ENCODE measurements at regions not wholly inside any gene's neighbourhood (a gene's known extent, or its start where the extent isn't known, plus 50 kb on each side); places are given as distances from the start of the nearest gene placed in this dataset.

DNA sequence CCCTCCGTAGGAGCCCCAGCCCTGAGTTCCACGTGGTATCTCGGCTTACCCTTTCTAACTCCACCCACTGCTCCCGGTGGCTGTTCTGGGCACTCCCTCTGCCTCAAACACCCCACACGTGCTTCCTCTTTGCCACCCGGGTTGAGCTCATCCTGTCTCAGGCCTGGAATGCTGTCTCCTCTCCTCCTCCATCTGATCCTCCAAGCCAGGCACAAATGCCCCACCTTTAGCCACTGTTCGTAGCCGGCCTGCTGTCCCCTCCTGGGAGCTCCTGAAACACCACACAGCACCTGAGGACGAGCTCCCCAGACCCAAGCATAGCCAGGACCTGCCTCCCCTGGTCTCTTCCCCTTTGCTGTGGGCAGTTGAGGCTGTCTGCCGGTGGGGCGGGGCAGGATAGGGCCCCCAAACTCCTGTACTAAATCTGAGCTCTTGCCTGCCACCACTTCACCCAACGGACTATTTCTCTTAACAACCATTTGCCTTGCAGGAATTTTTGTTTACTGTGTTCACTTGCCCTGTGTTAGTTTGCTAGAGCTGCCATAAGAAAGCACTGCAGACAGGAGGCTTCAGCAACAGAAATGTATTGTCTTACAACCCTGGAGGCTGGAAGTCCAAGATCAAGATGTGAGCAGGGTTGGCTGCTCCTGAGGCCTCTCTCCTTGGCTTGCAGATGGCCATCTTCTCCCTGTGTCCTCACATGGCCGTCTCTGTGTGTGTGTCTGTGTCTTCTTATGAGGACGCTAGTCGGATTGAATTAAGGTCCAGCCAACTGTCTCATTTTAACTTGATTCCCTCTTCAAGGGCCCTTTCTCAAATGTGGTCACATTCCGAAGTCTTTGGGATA lies 58.3 kb upstream of the SHH start:
- H3K27me3 ChIP-seq = no peaks in the 10 kb centered on the region
- H3K9me3 ChIP-seq = no peaks in the 10 kb centered on the region
- DNase-seq = no peak
- H3K36me3 ChIP-seq = no peaks in the 10 kb centered on the region
- no peak overlapping the region for H3K4me3 ChIP-seq

DNA sequence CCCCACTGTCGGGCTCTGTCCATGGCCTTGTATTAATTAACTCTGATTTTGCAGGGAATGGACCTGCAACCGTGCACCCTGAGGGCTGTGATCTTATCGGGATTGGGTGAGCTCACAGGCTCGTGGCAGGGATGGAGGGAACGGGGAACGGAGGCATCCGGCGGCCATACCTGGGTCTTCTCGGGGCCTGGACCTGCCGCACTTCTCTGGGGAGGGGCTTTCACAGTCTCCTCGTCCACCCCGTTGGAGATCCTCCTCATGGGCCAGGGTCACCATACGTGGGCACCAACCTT lies 57.5 kb upstream of the SHH start:
- Histone ChIP-seq H3K36me3 (no peaks in the 10 kb centered on the region), H3K9me3 (no peaks in the 10 kb centered on the region), H3K4me3 (no peak overlapping the region), H3K27me3 (no peaks in the 10 kb centered on the region)
- DNase-seq = no peak

DNA sequence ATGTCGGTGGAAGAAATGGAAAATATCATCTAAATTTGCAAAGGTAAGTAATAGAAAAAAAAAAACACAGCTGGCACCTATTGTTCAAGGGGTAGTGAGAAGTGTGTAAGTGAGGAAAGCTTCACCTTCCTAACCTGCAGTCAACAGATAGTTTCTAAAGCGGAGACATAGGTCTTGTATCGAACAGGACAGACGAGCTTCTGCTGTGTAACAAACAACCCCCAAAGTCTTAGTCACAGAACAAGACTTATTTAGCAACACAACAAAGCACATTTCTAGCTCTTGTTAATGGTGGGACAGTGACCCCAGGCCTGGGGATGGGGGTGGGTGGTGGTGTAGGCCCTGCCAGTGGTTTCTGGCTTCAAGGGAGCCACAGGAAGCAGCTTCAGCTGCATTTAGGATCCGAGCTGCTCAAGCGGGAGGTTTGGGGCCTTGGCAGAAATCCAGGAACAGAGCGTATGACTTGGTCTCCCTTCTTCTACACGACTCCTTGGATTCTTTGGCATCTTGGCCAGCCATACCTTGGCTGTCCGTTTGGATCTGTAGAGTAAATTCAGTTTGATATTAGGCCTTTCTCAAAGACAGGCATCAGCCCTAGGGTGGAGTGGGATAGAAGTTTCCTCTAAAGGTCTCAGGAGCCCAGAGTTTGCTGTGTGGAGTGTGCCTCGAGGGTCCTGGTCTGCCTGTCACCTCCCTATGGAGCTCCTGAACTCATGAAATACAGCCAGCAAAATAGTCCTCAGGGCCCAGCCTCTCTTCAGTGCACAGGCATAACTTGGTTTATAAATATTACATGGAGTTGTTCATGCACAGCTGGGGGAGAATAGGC lies 56.9 kb upstream of the SHH start:
- DNase-seq = no peak
- Histone ChIP-seq H3K9me3 (no peaks in the 10 kb centered on the region), H3K4me3 (no peak overlapping the region), H3K36me3 (no peaks in the 10 kb centered on the region), H3K27me3 (no peaks in the 10 kb centered on the region)

DNA sequence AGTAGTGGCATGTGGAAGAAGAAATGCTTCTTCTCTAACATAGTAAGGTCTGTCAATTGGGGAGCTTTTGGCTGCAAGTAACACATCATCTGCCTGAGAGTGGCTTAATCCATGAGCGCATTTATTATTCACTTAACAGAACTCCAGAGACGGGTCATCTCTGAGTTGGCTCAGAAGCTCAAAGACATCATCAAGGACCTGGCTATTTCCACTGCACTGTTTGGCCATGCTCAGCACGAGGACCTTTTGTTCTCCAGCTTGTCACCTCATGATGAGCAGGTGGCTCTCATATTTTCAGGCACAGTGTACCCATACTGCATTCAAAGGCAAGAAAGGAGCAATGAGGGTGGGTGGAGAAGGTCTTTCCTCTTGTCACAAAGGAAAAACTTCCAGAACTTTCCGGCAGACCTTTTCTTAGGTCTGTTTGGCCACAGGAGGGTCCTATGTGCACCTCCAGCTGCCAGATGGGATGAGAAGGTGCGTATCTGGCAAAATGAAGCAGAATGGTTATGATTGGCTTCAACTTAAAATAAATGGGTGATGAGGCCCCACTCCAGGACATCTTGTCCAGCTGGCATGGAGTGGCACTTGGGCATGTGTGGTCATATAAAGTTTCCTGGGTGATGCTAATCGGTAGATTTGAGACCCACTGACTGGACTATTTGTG lies 55.6 kb upstream of the SHH start:
- Histone ChIP-seq H3K9me3 (no peaks in the 10 kb centered on the region), H3K27me3 (no peaks in the 10 kb centered on the region), H3K36me3 (no peaks in the 10 kb centered on the region), H3K4me3 (no peak overlapping the region)
- no peak for DNase-seq

DNA sequence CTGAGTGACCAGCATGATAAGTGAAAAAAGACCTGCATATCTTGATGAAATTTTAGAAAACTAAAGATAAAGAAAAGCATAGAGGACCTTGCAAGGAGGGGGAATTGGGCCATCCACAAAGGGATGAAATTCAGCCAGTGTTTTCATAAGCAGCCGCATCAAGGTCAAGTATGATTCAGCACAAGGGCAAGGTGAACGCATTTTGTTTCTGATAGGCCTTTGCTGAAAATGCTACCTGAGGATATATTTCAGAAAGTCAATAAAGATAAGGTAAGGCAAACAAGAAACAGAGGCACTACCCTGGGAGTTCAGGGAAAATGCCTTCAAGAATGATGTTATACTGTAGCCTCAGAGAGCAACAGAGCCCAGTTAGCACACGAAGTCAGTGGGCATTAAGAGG lies 55.0 kb upstream of the SHH start:
- no peak for DNase-seq
- Histone ChIP-seq H3K36me3 (no peaks in the 10 kb centered on the region), H3K4me3 (no peak overlapping the region), H3K9me3 (no peaks in the 10 kb centered on the region), H3K27me3 (no peaks in the 10 kb centered on the region)

DNA sequence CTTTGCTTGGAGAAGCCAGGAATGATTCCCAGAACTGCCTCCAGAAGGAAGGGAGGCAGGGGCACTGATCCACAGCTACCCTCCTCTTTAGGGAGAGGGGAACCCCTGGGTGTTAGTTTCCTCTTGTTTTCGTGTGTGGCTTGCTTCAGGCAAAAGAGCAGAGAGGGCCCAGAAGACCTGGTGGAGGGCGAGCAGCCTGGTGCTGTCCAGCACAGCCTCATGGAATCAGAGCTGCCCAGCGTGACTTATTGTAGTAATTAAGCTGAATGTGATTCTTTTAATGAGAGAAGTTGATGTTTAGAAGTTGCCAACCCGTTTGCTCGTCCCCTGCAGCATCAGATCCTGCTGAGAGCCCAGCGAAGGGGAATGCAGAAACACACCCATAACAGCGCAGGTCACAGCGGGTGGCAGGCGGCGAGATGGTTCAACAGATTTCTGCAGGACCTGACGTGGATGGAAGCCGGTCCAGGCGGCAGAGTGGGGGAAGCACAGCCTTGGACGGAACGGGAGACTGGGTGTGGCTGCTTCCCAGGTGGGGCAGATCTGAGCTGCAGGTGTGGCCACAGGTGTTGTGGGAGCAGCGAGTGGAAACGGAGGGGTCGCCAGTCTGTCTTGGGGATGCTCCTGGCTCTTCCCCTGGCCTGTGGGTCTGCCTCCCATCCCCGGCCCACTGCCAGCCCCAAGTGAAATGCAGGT lies 53.7 kb upstream of the SHH start:
- Histone ChIP-seq H3K36me3 (no peaks in the 10 kb centered on the region), H3K4me3 (no peak overlapping the region), H3K27me3 (no peaks in the 10 kb centered on the region), H3K9me3 (no peaks in the 10 kb centered on the region)
- DNase-seq = no peak

DNA sequence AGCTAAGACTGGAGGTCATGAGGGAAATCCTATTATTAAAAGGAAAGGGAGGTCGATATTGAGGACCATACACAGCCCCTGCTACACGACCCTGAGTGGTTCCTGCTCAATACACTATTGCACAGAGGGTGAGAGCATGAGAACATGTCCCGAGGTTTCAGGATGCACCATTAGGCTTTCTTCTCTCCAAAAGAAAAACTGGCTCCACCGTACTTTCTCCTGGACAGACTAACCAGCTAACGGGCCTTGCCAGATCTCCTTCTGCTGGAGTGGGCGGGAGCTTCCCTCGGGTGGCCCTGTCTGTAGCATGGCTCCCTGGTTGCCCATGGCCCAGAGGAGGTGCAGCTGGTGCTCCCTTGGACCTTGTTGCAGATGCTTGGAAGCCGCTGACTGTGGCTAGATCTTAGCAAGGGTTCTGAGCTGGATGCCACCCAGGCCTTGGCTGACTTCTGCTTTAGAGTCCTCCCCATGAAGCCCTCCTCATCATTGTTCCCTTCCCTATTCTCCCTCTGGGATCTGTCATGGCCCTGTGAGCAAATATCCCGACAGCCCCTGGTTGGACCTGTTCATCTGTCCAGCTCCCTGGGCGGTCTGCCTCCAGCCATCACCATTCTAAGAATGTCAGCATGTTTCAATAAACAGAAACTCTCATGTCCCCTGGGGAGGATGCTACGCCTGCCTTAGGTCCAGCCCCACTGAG lies 52.9 kb upstream of the SHH start:
- DNase-seq = no peak
- Histone ChIP-seq H3K36me3 (no peaks in the 10 kb centered on the region), H3K27me3 (no peaks in the 10 kb centered on the region; the same call in 1 of the 2 replicates), H3K4me3 (no peak overlapping the region), H3K9me3 (no peaks in the 10 kb centered on the region)

DNA sequence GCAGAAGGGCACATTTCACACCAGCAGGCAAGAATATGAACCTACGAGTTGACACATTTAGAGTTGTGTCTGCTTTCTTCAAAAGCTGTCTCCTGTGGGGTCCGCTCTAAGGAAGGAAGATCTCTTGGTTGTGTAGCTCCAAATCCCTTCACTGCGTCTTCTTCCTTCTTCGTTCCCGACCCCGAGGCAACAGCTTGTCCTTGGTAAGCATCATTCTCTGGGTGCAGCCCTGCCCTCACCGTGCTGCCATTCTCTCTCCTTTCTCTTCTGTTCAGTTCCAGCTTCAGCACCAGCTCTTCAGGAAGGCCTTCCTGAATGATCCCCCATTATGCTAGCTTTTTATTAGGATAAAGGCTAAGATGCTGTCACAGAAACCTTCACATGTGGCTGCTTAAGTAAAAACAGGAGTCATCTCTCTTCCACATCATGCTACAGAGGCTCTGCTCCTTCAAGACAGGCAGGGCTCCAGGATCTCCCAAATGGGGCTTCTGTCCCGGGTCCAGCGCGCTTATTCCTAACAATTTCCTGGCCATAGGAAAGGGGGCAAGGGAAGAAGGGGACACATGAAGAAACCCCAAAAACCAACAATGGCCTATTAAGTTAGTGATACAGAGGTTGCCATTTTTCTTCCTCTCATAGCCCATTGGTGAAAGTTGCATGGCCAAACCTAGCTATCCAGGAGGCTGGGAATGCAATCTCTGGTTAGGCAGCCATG lies 52.2 kb upstream of the SHH start:
- no peaks in the 10 kb centered on the region; the same call in 1 of the 2 replicates for H3K27me3 ChIP-seq
- no peaks in the 10 kb centered on the region for H3K36me3 ChIP-seq
- DNase-seq = no peak
- no peak overlapping the region for H3K4me3 ChIP-seq
- no peaks in the 10 kb centered on the region for H3K9me3 ChIP-seq

DNA sequence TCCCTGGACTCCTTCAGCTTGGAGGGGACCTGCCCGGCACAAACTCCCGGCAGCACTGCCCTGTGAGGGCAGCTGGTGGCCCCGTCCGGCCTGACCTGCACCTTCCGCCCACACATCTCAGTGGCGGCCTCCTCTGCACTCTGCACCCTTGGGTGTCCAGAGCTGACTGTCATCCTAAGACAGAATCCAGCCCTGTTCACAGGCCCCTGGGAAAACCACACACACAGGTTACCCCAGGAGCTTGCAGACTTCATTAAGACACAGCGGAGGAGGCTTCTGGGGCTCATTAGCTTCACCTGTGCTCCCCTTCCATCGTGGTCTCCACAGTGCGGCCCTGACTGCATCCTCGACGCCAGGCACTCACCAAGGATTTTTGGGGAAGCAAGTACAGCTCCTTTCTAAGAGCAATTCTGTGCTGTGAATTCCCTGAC lies 51.5 kb upstream of the SHH start:
- Histone ChIP-seq H3K27me3 (no peaks in the 10 kb centered on the region; the same call in 1 of the 2 replicates), H3K9me3 (no peaks in the 10 kb centered on the region), H3K36me3 (no peaks in the 10 kb centered on the region), H3K4me3 (no peak overlapping the region)
- DNase-seq = no peak

DNA sequence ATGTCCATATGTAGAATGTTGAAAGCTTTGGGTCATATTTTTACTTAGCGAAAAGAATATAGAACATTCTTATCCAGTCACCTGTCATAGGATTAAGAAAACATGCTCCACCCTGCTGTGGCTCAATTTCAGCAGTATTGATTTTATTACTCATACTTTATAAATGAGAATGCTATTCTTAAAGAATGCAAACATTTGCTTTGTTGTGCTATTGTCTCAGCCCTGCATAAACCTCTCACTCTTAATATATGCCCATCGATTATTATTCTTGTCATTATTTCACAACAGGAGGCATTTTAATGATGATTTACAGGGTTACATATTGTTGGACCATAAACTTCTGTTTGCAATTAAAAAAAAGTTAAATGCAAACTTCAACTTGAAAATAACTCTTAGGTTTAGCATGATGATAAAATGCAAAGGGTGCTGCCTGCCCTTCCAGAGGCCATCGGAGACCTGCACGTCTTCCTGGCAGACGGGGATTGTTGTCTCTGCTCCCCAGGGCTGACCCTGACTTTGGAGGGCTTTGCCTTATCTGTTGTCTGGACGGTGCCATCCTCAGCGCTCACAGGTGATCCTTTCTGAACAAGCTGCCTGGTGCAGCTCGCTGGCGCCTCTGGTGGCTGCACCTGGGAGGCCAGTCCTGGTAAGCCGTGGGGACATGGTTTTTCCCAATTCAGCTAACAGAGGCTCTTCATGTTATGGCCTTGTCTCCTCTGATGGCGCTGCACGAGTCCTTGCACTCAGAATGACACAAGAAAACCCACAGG lies 50.0 kb upstream of the SHH start:
- no peaks in the 10 kb centered on the region for H3K36me3 ChIP-seq
- no peak for DNase-seq
- no peaks in the 10 kb centered on the region; the same call in 1 of the 2 replicates for H3K27me3 ChIP-seq
- no peaks in the 10 kb centered on the region for H3K9me3 ChIP-seq
- no peak overlapping the region for H3K4me3 ChIP-seq
